HUES64 (cell line): ENCODE measurements at regions not wholly inside any gene's neighbourhood (a gene's known extent, or its start where the extent isn't known, plus 50 kb on each side); places are given as distances from the start of the nearest gene placed in this dataset.

Experiments
- H3K27ac ChIP-seq: 2 replicates; pipeline ENCODE4 v1.7.0; 2013; ENCODE audit warnings: low read depth, low read length, inconsistent platforms
- H3K27me3 ChIP-seq: 2 replicates; pipeline ENCODE4 v1.6.1; 2013; ENCODE audit warnings: mild to moderate bottlenecking, low read length; ENCODE audit not compliant: insufficient read depth
- H3K36me3 ChIP-seq: 2 replicates; pipeline ENCODE4 v1.6.1; 2013; ENCODE audit warnings: mild to moderate bottlenecking, low read length; ENCODE audit not compliant: insufficient read depth
- H3K4me1 ChIP-seq: 2 replicates; pipeline ENCODE4 v1.6.1; 2013; ENCODE audit warnings: mild to moderate bottlenecking, low read length, moderate library complexity; ENCODE audit not compliant: insufficient read depth
- H3K4me3 ChIP-seq: 2 replicates; pipeline ENCODE4 v1.5.1; 2013; ENCODE audit warnings: mild to moderate bottlenecking, low read length, moderate library complexity
- H3K9ac ChIP-seq: 2 replicates; pipeline ENCODE4 v1.6.1; 2013; ENCODE audit warnings: mild to moderate bottlenecking, low read depth, low read length
- H3K9me3 ChIP-seq: 2 replicates; pipeline ENCODE4 v1.6.1; 2013; ENCODE audit warnings: low read depth, low read length; ENCODE audit not compliant: insufficient read depth
- WGBS: fragments of 150-250, 120-280 bp; methylation state at CpG from one replicate; pipeline ENCODE4 v1.1.7; 2013; ENCODE audit warnings: missing lambda C conversion rate; 5-methylcytosine and 5-hydroxymethylcytosine counted together

DNA sequence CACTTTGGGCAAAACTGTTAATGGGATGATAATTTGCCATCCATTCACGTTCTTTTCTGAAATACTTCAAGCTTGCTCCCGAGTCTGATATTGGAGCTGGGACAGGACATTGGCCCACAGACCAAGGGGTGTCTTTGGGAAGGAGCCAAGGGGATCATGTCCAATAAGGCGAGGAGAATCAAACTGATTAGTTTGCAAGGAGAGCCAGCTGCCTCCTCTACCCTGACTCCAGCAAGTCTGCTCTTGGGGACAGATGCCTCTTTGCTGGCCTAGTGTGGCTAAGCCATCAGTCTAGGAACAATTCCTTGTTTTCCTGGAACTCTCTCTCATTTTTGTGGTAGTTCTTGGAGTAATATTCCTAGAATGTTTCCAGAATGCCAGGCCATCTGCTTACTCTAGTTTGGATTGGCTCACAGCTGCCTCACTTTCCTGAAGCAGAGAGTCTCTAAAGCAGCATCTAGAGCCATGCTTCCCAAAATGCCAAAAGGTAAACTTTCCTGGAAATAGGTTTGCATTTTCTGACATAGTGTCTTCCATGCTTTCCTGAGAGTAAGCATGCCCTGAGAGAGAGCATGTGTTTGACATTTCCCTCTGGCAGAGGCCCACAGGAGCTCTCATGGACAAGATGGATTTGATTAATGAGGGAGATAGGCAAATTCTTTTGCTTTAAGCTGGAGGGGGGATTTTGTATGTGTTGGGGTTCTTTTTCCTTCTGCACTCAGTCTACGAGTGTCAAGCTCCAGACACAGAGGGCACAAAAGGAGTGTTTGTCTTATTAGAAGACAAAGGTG lies 145.6 kb downstream of the GDAP2 start:
- no peaks in the 10 kb centered on the region for H3K36me3 ChIP-seq
- no peak overlapping the region for H3K9ac ChIP-seq
- peaks cover 9% of the 10 kb centered on the region for H3K4me1 ChIP-seq
- no peak overlapping the region for H3K4me3 ChIP-seq
- no peak overlapping the region for H3K27ac ChIP-seq
- H3K27me3 ChIP-seq: no peaks in the 10 kb centered on the region
- H3K9me3 ChIP-seq: no peaks in the 10 kb centered on the region
- 95% methylated on average over 4 of the region's 4 CpGs for WGBS

- 93% methylated on average over 4 of the region's 5 CpGs for WGBS
- H3K9me3 ChIP-seq: no peaks in the 10 kb centered on the region
These were observed 141.4 kb downstream of the GDAP2 start for GRCh38 chr1:117788014-117788413.

GRCh38 chr1:117793413-117793812 lies 136.0 kb downstream of the GDAP2 start:
- no peak overlapping the region for H3K9ac ChIP-seq
- H3K4me3 ChIP-seq: no peak overlapping the region
- no peaks in the 10 kb centered on the region for H3K27me3 ChIP-seq
- 96% methylated on average over 4 of the region's 4 CpGs for WGBS
- H3K27ac ChIP-seq: no peak overlapping the region
- H3K4me1 ChIP-seq: no peaks in the 10 kb centered on the region
- no peaks in the 10 kb centered on the region for H3K9me3 ChIP-seq
- H3K36me3 ChIP-seq: no peaks in the 10 kb centered on the region

More at GRCh38 chr1:117788014-117788413, 141.4 kb downstream of the GDAP2 start:
- H3K4me3 ChIP-seq: no peak overlapping the region
- H3K27me3 ChIP-seq: no peaks in the 10 kb centered on the region
- H3K27ac ChIP-seq: no peak overlapping the region
- no peaks in the 10 kb centered on the region for H3K4me1 ChIP-seq
- H3K9ac ChIP-seq: no peak overlapping the region
- H3K36me3 ChIP-seq: no peaks in the 10 kb centered on the region

DNA sequence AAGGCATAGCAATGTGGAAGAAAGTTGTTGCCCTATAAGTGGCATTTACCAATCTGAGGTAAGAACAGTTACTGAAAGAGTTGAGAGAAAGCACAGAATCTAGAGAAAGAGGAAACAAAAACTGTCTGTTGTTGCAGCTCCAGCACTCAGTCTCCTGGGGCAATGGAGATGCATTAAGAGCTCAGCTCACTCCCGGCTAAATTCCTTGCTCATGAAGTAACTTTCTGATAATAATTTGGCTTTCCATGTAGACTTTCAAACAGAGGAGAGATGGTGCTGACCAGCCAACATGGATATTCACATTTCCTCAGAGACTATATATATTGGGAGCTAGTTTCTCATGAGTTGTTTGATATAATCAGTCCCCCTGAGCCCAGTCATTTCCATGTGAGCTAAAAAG lies 135.3 kb downstream of the GDAP2 start:
- Histone ChIP-seq H3K9ac (no peak overlapping the region), H3K27me3 (no peaks in the 10 kb centered on the region), H3K36me3 (no peaks in the 10 kb centered on the region), H3K27ac (no peak overlapping the region), H3K4me3 (no peak overlapping the region), H3K4me1 (no peaks in the 10 kb centered on the region), H3K9me3 (no peaks in the 10 kb centered on the region)
- 88% methylated on average over 1 of the region's 1 CpG for WGBS

DNA sequence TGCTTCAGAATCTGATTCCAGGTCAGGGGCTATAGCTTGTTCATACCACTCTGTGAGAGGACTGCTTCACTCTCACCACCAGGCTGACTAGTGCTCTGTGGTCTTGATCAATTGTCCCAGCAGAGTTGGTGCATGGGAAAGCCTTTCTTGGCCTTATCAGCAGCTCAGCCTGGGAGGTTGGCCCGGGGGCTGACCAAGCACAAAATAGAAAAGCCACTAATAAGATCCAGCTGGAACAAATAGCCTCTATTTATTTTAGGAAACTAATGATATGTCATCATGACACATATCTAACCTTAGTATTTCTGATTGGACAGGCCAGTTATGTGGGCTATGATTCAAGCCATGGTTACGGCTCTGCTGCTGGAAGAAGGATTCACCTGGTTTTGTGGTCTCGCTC lies 134.2 kb downstream of the GDAP2 start:
- Histone ChIP-seq H3K9me3 (no peaks in the 10 kb centered on the region), H3K4me3 (no peak overlapping the region), H3K27ac (no peak overlapping the region), H3K27me3 (no peaks in the 10 kb centered on the region), H3K9ac (no peak overlapping the region), H3K36me3 (no peaks in the 10 kb centered on the region), H3K4me1 (no peaks in the 10 kb centered on the region)
- 90% methylated on average over 3 of the region's 3 CpGs for whole genome bisulfite sequencing

- Histone ChIP-seq H3K4me1 (no peaks in the 10 kb centered on the region), H3K36me3 (no peaks in the 10 kb centered on the region), H3K4me3 (no peak overlapping the region), H3K27ac (no peak overlapping the region), H3K9ac (no peak overlapping the region), H3K27me3 (no peaks in the 10 kb centered on the region), H3K9me3 (no peaks in the 10 kb centered on the region)
- WGBS: 94% methylated on average over 5 of the region's 5 CpGs
These were observed 133.6 kb downstream of the GDAP2 start for GRCh38 chr1:117795792-117796191.

GRCh38 chr1:117796226-117796625 lies 133.2 kb downstream of the GDAP2 start:
- no peak overlapping the region for H3K4me3 ChIP-seq
- 97% methylated on average over 4 of the region's 6 CpGs for WGBS
- no peaks in the 10 kb centered on the region for H3K36me3 ChIP-seq
- H3K27me3 ChIP-seq: no peaks in the 10 kb centered on the region
- H3K27ac ChIP-seq: no peak overlapping the region
- H3K4me1 ChIP-seq: no peaks in the 10 kb centered on the region
- no peaks in the 10 kb centered on the region for H3K9me3 ChIP-seq
- H3K9ac ChIP-seq: no peak overlapping the region

- no peak overlapping the region for H3K9ac ChIP-seq
- no peaks in the 10 kb centered on the region for H3K4me1 ChIP-seq
- H3K4me3 ChIP-seq: no peak overlapping the region
- H3K36me3 ChIP-seq: no peaks in the 10 kb centered on the region
- no peak overlapping the region for H3K27ac ChIP-seq
- 85% methylated on average over 3 of the region's 4 CpGs for WGBS
- no peaks in the 10 kb centered on the region for H3K9me3 ChIP-seq
- H3K27me3 ChIP-seq: no peaks in the 10 kb centered on the region
These were observed 130.9 kb downstream of the GDAP2 start for GRCh38 chr1:117798550-117798949.

- 91% methylated on average over 5 of the region's 6 CpGs for WGBS
- H3K36me3 ChIP-seq: no peaks in the 10 kb centered on the region
- no peaks in the 10 kb centered on the region for H3K9me3 ChIP-seq
- H3K27ac ChIP-seq: no peak overlapping the region
- peaks cover 4% of the 10 kb centered on the region; the same call in 1 of the 2 replicates for H3K4me1 ChIP-seq
- H3K4me3 ChIP-seq: no peak overlapping the region
- no peak overlapping the region for H3K9ac ChIP-seq
- no peaks in the 10 kb centered on the region for H3K27me3 ChIP-seq
These were observed 126.7 kb downstream of the GDAP2 start for GRCh38 chr1:117802531-117803257.

GRCh38 chr1:117803318-117803717 lies 126.1 kb downstream of the GDAP2 start:
- WGBS: 97% methylated on average over 1 of the region's 1 CpG

DNA sequence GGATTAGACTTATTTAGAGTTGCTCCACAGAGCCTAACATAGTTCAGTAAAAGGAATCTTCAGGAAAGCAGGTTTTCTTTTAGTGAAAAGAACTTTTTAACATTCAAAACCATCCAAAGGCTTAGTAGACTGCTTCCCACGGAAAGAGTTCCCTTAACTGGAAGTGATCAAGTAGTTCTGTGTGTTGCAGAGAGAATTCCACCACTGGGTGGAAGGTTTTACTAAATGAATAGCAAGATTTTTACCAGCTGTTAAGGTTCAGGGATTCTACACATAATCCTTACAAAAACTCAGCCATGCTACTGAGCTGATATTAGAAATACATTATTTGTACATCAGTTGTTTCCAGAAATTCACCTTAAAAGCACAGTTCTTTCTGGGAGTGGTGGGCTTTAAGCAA lies 119.7 kb downstream of the GDAP2 start:
- no peaks in the 10 kb centered on the region for H3K27me3 ChIP-seq
- H3K9ac ChIP-seq: no peak overlapping the region
- no peaks in the 10 kb centered on the region for H3K36me3 ChIP-seq
- peaks cover 4% of the 10 kb centered on the region; the same call in 1 of the 2 replicates for H3K4me1 ChIP-seq
- no peak overlapping the region for H3K4me3 ChIP-seq
- 100% methylated on average over 1 of the region's 1 CpG for WGBS
- H3K27ac ChIP-seq: no peak overlapping the region
- H3K9me3 ChIP-seq: no peaks in the 10 kb centered on the region

More at GRCh38 chr1:117803318-117803717, 126.1 kb downstream of the GDAP2 start:
- H3K9me3 ChIP-seq: no peaks in the 10 kb centered on the region
- H3K4me1 ChIP-seq: peaks cover 4% of the 10 kb centered on the region; the same call in 1 of the 2 replicates
- H3K27ac ChIP-seq: no peak overlapping the region
- H3K9ac ChIP-seq: no peak overlapping the region
- no peaks in the 10 kb centered on the region for H3K27me3 ChIP-seq
- no peaks in the 10 kb centered on the region for H3K36me3 ChIP-seq
- H3K4me3 ChIP-seq: no peak overlapping the region
